ENCODE measurements at regions not wholly inside any gene's neighbourhood (a gene's known extent, or its start where the extent isn't known, plus 50 kb on each side); places are given as distances from the start of the nearest gene placed in this dataset.

- H3K4me3 ChIP-seq (ENCODE audit: low read depth, low read length): no peak overlapping the region
- no peaks in the 10 kb centered on the region for H3K79me2 ChIP-seq
- H2AFZ ChIP-seq: no peak overlapping the region
- H3K9me3 ChIP-seq (ENCODE audit: control insufficient read depth, low read length): no peaks in the 10 kb centered on the region
- H3K36me3 ChIP-seq (ENCODE audit: control insufficient read depth, insufficient read depth, low read length): no peaks in the 10 kb centered on the region
- TF ChIP-seq CTCF (IDR thresholded peaks at IDR 0.05): no peak
- no peaks in the 10 kb centered on the region for H3K27me3 ChIP-seq (ENCODE audit: control insufficient read depth, insufficient read depth, low read length)
- H3K9ac ChIP-seq: no peak overlapping the region
- H3K27ac ChIP-seq: no peak overlapping the region
- H3K4me2 ChIP-seq (ENCODE audit: low read length): no peak overlapping the region
- H3K4me1 ChIP-seq: no peaks in the 10 kb centered on the region
Measured at GRCh38 chr4:101685126-101685525, 105.4 kb upstream of the BANK1 start.

GRCh38 chr4:101682946-101683345 is 107.6 kb upstream of the BANK1 start:
- Histone ChIP-seq H3K9me3 (ENCODE audit: control insufficient read depth, low read length) (no peaks in the 10 kb centered on the region), H3K9ac (no peak overlapping the region), H3K4me3 (ENCODE audit: low read depth, low read length) (no peak overlapping the region), H3K4me1 (no peaks in the 10 kb centered on the region), H3K27ac (no peak overlapping the region), H3K27me3 (ENCODE audit: control insufficient read depth, insufficient read depth, low read length) (no peaks in the 10 kb centered on the region), H3K79me2 (no peaks in the 10 kb centered on the region), H3K36me3 (ENCODE audit: control insufficient read depth, insufficient read depth, low read length) (no peaks in the 10 kb centered on the region), H2AFZ (no peak overlapping the region), H3K4me2 (ENCODE audit: low read length) (no peak overlapping the region)
- no peak for TF ChIP-seq CTCF (IDR thresholded peaks at IDR 0.05)

GRCh38 chr4:101678180-101678579 is 112.3 kb upstream of the BANK1 start:
- no peaks in the 10 kb centered on the region for H3K9me3 ChIP-seq (ENCODE audit: control insufficient read depth, low read length)
- no peak for TF ChIP-seq CTCF (IDR thresholded peaks at IDR 0.05)
- H3K4me2 ChIP-seq (ENCODE audit: low read length): no peak overlapping the region
- H3K27ac ChIP-seq: no peak overlapping the region
- no peak overlapping the region for H3K9ac ChIP-seq
- H3K4me3 ChIP-seq (ENCODE audit: low read depth, low read length): no peak overlapping the region
- no peaks in the 10 kb centered on the region for H3K27me3 ChIP-seq (ENCODE audit: control insufficient read depth, insufficient read depth, low read length)
- H3K36me3 ChIP-seq (ENCODE audit: control insufficient read depth, insufficient read depth, low read length): no peaks in the 10 kb centered on the region
- H2AFZ ChIP-seq: no peak overlapping the region
- no peaks in the 10 kb centered on the region for H3K79me2 ChIP-seq
- H3K4me1 ChIP-seq: no peaks in the 10 kb centered on the region

- Histone ChIP-seq H2AFZ (no peak overlapping the region), H3K79me2 (no peaks in the 10 kb centered on the region), H3K36me3 (ENCODE audit: control insufficient read depth, insufficient read depth, low read length) (no peaks in the 10 kb centered on the region), H3K4me1 (no peaks in the 10 kb centered on the region), H3K27me3 (ENCODE audit: control insufficient read depth, insufficient read depth, low read length) (no peaks in the 10 kb centered on the region), H3K9me3 (ENCODE audit: control insufficient read depth, low read length) (no peaks in the 10 kb centered on the region), H3K4me3 (ENCODE audit: low read depth, low read length) (no peak overlapping the region), H3K9ac (no peak overlapping the region), H3K27ac (no peak overlapping the region), H3K4me2 (ENCODE audit: low read length) (no peak overlapping the region)
- TF ChIP-seq CTCF (IDR thresholded peaks at IDR 0.05): no peak
Measured at GRCh38 chr4:101670897-101671296, 119.6 kb upstream of the BANK1 start.

GRCh38 chr4:101670370-101670769 is 120.2 kb upstream of the BANK1 start:
- no peaks in the 10 kb centered on the region for H3K36me3 ChIP-seq (ENCODE audit: control insufficient read depth, insufficient read depth, low read length)
- H3K27ac ChIP-seq: no peak overlapping the region

More at GRCh38 chr4:101670370-101670769, 120.2 kb upstream of the BANK1 start:
- Histone ChIP-seq H3K4me2 (ENCODE audit: low read length) (no peak overlapping the region), H3K9me3 (ENCODE audit: control insufficient read depth, low read length) (no peaks in the 10 kb centered on the region), H3K4me1 (no peaks in the 10 kb centered on the region), H3K9ac (no peak overlapping the region), H3K4me3 (ENCODE audit: low read depth, low read length) (no peak overlapping the region), H3K79me2 (no peaks in the 10 kb centered on the region), H2AFZ (no peak overlapping the region), H3K27me3 (ENCODE audit: control insufficient read depth, insufficient read depth, low read length) (no peaks in the 10 kb centered on the region)
- no peak for TF ChIP-seq CTCF (IDR thresholded peaks at IDR 0.05)
